Ishikawa (cell line): ENCODE measurements at regions not wholly inside any gene's neighbourhood (a gene's known extent, or its start where the extent isn't known, plus 50 kb on each side); places are given as distances from the start of the nearest gene placed in this dataset.

ENCODE experiments used
- EGR1 ChIP-seq: IDR thresholded peaks from 2 replicates; pipeline ENCODE4 v1.6.1; 2012
- EP300 ChIP-seq: IDR thresholded peaks from 2 replicates; pipeline ENCODE4 v1.6.1; 2012; ENCODE audit warnings: borderline replicate concordance
- MAX ChIP-seq: IDR thresholded peaks from 2 replicates; pipeline ENCODE4 v1.6.1; 2012
- NFIC ChIP-seq: IDR thresholded peaks from 2 replicates; pipeline ENCODE4 v1.6.1; 2012
- RAD21 ChIP-seq: IDR thresholded peaks from 2 replicates; pipeline ENCODE4 v1.6.1; 2012; ENCODE audit warnings: low read depth
- REST ChIP-seq: IDR thresholded peaks from 2 replicates; pipeline ENCODE4 v1.6.1; 2012; ENCODE audit warnings: low read depth, mild to moderate bottlenecking
- TAF1 ChIP-seq: IDR thresholded peaks from 2 replicates; pipeline ENCODE4 v1.6.1; 2012; ENCODE audit warnings: low read depth, mild to moderate bottlenecking
- USF1 ChIP-seq: IDR thresholded peaks from 2 replicates; pipeline ENCODE4 v1.6.1; 2012

GRCh38 chr5:58135571-58136335 lies 324.1 kb downstream of the PLK2 start:
- no peak for TF ChIP-seq MAX
- no peak for TF ChIP-seq TAF1
- no peak for TF ChIP-seq EP300
- no peak for TF ChIP-seq NFIC
- TF ChIP-seq RAD21 = no peak
- TF ChIP-seq USF1 = no peak
- TF ChIP-seq REST = no peak
- TF ChIP-seq EGR1 = no peak
